NCI-H2196 (cell line): ENCODE measurements at regions not wholly inside any gene's neighbourhood (a gene's known extent, or its start where the extent isn't known, plus 50 kb on each side); places are given as distances from the start of the nearest gene placed in this dataset.

Experiments
- DNase-seq: peaks from one replicate; lab custom pipeline; 2025; ENCODE audit not compliant: unreplicated experiment; lab: John Stamatoyannopoulos, UW

- DNase-seq: no peak
Observed at GRCh38 chr20:11328839-11329238, 588.9 kb upstream of the BTBD3 start.

GRCh38 chr20:11329271-11329670 lies 588.4 kb upstream of the BTBD3 start:
- DNase-seq: no peak

- DNase-seq: no peak
Observed at GRCh38 chr20:11331096-11331495, 586.6 kb upstream of the BTBD3 start.

GRCh38 chr20:11332381-11332780 lies 585.3 kb upstream of the BTBD3 start:
- no peak for DNase-seq

GRCh38 chr20:11333634-11334033 lies 584.1 kb upstream of the BTBD3 start:
- no peak for DNase-seq

GRCh38 chr20:11337361-11338130 lies 580.1 kb upstream of the BTBD3 start:
- no peak for DNase-seq

GRCh38 chr20:11338496-11339306 lies 579.0 kb upstream of the BTBD3 start:
- no peak for DNase-seq

- DNase-seq: no peak
Observed at GRCh38 chr20:11344939-11345338, 572.8 kb upstream of the BTBD3 start.

- DNase-seq: no peak
Observed at GRCh38 chr20:11347738-11348137, 570.0 kb upstream of the BTBD3 start.

- DNase-seq: no peak
Observed at GRCh38 chr20:11350126-11351005, 567.3 kb upstream of the BTBD3 start.

- DNase-seq: no peak
Observed at GRCh38 chr20:11352041-11352440, 565.7 kb upstream of the BTBD3 start.

- no peak for DNase-seq
Observed at GRCh38 chr20:11354846-11355245, 562.8 kb upstream of the BTBD3 start.

GRCh38 chr20:11355345-11355744 lies 562.3 kb upstream of the BTBD3 start:
- peak; percentile 14 for DNase-seq

GRCh38 chr20:11356061-11356460 lies 561.6 kb upstream of the BTBD3 start:
- no peak for DNase-seq

GRCh38 chr20:11362450-11362849 lies 555.2 kb upstream of the BTBD3 start:
- DNase-seq: no peak

GRCh38 chr20:11364736-11365135 lies 553.0 kb upstream of the BTBD3 start:
- DNase-seq: no peak

GRCh38 chr20:11366660-11367059 lies 551.0 kb upstream of the BTBD3 start:
- DNase-seq: no peak

GRCh38 chr20:11368499-11368898 lies 549.2 kb upstream of the BTBD3 start:
- DNase-seq: no peak

- DNase-seq: no peak
Observed at GRCh38 chr20:11368965-11369711, 548.6 kb upstream of the BTBD3 start.

- DNase-seq: no peak
Observed at GRCh38 chr20:11371831-11372230, 545.9 kb upstream of the BTBD3 start.
